ACHN (cell line): ENCODE measurements at regions not wholly inside any gene's neighbourhood (a gene's known extent, or its start where the extent isn't known, plus 50 kb on each side); places are given as distances from the start of the nearest gene placed in this dataset.
"Not testable (repeated sequence)": the region's sequence is repeated elsewhere in the genome, so short reads cannot be mapped to it uniquely, and the experiment has no call there.

ENCODE experiments used
- DNase-seq: peaks from one replicate; pipeline ENCODE4 v3.0.0-alpha.2; 2015
- in situ Hi-C: cut with HindIII; loops from 2 replicates; pipeline ENCODE4 v1.10.0; 2017; ENCODE audit warnings: low sequenced_read_pairs, low pct_ligation_motif_present, low pct_unique_long_range_greater_than_20kb

GRCh38 chr11:88061111-88061510, 114.1 kb downstream of the RAB38 start:
- no peak for DNase-seq
- in situ Hi-C loops: no loop called here

DNA sequence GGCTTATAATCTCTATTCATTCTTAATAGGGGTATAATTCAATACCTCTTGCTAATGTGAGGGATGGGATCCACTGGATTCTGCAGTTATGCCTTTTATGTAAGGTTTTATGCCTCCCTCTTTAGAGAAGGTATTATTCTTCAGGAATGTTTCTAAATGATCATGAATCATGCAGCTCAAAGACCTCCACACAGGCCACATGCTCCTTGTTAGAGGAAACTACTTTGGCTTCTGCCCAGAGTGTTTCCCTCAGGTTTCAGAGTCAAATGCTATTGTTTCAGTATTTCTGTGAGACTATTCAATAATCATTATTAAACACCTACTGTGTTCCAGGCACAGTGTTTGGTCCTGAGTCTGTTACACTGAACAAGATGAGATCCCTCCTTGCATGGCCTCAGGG, 115.9 kb downstream of the RAB38 start:
- peak; percentile 9 for DNase-seq
- in situ Hi-C loops: no loop called here

- DNase-seq: no peak
- in situ Hi-C loops: no loop called here
These were observed 123.8 kb downstream of the RAB38 start for GRCh38 chr11:88051396-88051795.

- DNase-seq: no peak
These were observed 125.0 kb downstream of the RAB38 start for GRCh38 chr11:88050247-88050646.

GRCh38 chr11:88045288-88045687, 130.0 kb downstream of the RAB38 start:
- in situ Hi-C loops, DNase-seq: not testable (repeated sequence)

More at GRCh38 chr11:88050247-88050646, 125.0 kb downstream of the RAB38 start:
- in situ Hi-C loops: no loop called here

GRCh38 chr11:88044658-88045057, 130.6 kb downstream of the RAB38 start:
- in situ Hi-C loops, DNase-seq: not testable (repeated sequence)

GRCh38 chr11:88043149-88043548, 132.1 kb downstream of the RAB38 start:
- DNase-seq: no peak
- in situ Hi-C loops: no loop called here

DNA sequence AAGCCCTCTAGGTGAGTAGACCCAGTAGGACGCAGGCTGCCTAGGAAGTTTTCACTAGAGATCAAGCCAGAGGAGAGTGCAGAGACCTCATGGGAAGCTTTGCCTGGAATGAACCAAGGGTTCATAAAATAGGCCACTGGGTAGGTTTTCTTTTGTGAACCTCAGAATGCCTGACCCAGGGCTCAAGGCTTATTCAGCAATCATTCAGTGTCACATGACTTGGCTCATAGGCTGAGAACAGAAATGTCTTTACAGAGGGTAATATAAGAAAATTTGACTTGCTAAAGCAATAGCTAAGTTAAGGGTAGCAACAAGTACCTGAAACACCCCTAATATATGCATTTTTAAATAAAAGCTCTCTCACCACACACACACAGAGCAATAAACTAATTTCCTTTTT, 132.6 kb downstream of the RAB38 start:
- in situ Hi-C loops: no loop called here
- DNase-seq: no peak

GRCh38 chr11:88042238-88042637, 133.0 kb downstream of the RAB38 start:
- no peak for DNase-seq
- in situ Hi-C loops: no loop called here

- in situ Hi-C loops: no loop called here
- DNase-seq: no peak
These were observed 133.6 kb downstream of the RAB38 start for GRCh38 chr11:88041679-88042078.

GRCh38 chr11:88040148-88040496, 135.1 kb downstream of the RAB38 start:
- no peak for DNase-seq
- in situ Hi-C loops: no loop called here

DNA sequence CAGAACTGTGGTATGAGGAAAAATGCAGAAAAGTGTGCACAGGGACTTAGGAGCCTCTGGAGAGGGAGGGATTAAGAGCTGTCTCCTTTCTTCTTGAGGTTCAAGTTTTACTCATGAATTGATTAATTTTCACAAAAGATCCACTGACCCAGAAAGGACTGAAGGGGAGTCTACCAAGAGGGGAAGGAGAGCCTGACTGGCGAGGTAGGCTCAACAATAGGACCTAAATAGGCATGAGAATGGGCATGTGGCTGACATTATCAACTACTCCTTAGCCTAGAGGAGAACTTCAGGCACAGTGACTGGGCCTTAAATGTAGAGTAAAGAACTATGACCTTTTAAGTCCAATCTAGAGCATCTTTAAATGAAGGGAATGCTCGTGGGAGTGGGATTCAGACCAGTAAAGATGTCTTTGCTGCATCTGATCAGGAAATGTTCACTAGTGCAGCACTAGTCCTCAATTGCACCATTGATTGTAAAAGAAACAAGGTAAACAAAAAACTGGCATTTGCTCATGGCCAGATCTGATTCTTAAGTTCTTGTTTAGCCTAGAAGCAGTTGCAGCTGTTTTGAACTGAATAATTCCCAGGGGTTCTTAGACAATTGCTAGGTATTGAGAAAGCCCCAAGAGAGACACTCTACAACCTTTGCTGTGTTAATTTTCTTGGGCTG, 135.6 kb downstream of the RAB38 start:
- in situ Hi-C loops: no loop called here
- no peak for DNase-seq

DNA sequence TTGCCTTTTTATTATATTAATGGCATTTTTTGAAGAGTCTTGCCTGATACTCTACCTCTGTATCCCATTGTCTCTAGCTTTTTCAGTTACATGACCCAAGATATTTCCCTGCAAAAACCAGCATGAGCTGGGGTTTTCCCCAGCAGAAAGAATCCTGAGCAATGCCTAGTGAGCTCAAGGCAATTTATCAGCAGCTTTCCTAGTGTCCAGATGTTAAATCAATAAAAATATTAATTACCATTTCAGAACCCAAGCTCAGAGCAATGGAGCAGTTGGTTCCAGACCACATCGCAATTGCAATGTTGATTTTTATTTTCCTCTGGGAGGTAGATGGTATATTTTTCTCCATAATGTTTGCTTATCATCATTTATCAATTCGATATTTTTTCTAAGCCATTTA, 137.2 kb downstream of the RAB38 start:
- in situ Hi-C loops: no loop called here

DNA sequence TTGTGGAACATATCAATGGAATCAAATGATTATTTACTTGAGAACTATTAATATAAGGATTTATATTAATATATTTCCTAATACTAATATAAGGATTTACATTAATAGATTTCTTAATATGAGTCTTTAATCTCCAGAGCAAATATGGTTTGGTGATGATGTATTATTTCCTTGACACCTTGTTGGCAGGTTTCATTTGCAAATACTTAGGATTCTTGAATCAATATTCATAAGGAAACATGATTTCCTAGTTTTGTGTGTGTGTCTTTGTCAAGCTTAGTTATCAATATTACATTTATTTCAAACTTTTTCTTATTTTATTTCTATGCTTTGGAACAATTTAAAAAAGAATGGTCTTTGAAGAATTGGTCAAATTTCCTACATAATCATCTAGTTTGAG, 138.5 kb downstream of the RAB38 start:
- in situ Hi-C loops: no loop called here
- DNase-seq: no peak

More for the DNA sequence above, 137.2 kb downstream of the RAB38 start:
- no peak for DNase-seq

DNA sequence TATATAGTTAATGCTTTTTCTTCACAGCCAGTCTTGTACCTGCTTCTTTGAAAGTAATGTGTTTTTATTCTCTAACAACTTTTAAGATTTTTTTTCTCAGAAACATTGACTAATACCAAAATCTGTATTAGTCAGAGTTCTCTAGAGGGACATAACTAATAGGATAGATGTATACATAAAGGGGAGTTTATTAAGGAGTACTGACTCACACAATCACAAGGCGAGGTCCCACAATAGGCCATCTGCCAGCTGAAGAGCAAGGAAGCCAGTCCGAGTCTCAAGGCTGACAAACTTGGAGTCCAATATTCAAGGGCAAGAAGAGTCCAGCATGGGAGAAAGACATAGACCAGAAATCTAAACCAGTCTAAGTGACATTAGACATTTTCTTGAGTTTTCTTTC, 140.0 kb downstream of the RAB38 start:
- in situ Hi-C loops: no loop called here
- no peak for DNase-seq

- in situ Hi-C loops: no loop called here
- DNase-seq: no peak
These were observed 157.6 kb downstream of the RAB38 start for GRCh38 chr11:88017666-88018065.

DNA sequence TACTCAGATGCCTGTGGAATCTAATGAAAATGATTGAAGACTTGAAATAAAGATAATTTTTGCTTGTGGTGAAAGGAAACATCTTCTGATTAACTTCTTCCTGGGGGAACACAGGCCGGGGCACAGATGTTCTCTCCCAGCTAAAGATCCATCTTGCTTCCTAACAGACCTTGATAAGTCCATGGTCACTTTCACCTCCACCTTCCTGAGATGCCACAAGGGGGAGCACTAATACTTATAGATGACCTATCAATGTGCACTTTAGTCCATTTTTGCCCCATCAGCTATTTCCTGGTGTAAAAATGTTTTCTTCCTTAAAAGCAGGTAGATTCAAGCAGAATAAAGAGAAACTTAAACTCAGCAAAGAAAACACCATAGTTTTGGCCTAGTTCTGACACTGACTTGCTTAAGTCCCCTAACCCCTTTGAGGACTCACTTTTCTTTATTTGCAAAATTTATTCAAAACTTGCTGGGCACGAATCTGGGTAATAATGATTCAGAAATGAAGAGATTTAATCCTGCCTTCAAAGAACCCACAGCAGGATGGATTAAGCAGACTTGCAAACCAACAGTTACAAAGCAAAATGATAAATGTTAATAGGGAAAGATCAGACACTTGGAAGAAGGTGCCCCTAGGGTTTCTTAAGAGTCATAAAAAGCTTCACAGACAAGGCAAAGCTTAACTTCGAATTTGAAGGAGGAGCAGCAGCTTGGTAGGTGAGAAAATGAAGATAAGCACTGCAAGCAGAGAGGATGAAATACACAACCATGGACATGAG, 158.7 kb downstream of the RAB38 start:
- in situ Hi-C loops: no loop called here
- peak; percentile 85 for DNase-seq

DNA sequence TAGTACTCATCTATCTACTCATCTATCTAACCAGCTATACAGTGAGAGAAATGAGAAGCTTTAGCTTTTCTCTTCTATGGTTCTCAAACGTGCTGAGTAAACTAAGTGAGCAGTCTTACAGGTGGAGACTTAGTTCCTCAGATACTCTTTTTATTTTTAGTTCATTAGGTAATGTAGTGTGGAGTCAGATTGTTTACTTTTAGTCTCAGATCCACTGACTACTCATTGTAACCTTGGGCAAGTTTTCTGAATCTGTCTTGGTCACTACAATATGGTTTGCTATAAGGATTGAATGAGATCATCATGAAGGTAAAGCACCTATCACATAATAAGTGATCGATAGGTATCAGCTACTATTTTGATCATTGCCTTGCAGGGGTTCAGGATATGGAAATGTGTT, 160.1 kb downstream of the RAB38 start:
- in situ Hi-C loops: no loop called here

GRCh38 chr11:88013508-88014065, 161.7 kb downstream of the RAB38 start:
- no peak for DNase-seq
- in situ Hi-C loops: no loop called here

More for the DNA sequence above, 160.1 kb downstream of the RAB38 start:
- DNase-seq: no peak

GRCh38 chr11:88012456-88012855, 162.8 kb downstream of the RAB38 start:
- in situ Hi-C loops: no loop called here
- no peak for DNase-seq
